ENCODE measurements at regions not wholly inside any gene's neighbourhood (a gene's known extent, or its start where the extent isn't known, plus 50 kb on each side); places are given as distances from the start of the nearest gene placed in this dataset.

GRCh38 chr6:1070085-1070521, 241.8 kb upstream of the FOXQ1 start:
- no peak for TF ChIP-seq CTCF (IDR thresholded peaks at IDR 0.05)
- no peak for TF ChIP-seq POLR2AphosphoS5 (IDR thresholded peaks at IDR 0.05)
- no peak for TF ChIP-seq EP300 (IDR thresholded peaks at IDR 0.05)
- no peak for TF ChIP-seq POLR2A (IDR thresholded peaks at IDR 0.05)
